ENCODE measurements at regions not wholly inside any gene's neighbourhood (a gene's known extent, or its start where the extent isn't known, plus 50 kb on each side); places are given as distances from the start of the nearest gene placed in this dataset.
A peak's percentile ranks its signal among the peaks of the same experiment; 100 is the strongest.

DNA sequence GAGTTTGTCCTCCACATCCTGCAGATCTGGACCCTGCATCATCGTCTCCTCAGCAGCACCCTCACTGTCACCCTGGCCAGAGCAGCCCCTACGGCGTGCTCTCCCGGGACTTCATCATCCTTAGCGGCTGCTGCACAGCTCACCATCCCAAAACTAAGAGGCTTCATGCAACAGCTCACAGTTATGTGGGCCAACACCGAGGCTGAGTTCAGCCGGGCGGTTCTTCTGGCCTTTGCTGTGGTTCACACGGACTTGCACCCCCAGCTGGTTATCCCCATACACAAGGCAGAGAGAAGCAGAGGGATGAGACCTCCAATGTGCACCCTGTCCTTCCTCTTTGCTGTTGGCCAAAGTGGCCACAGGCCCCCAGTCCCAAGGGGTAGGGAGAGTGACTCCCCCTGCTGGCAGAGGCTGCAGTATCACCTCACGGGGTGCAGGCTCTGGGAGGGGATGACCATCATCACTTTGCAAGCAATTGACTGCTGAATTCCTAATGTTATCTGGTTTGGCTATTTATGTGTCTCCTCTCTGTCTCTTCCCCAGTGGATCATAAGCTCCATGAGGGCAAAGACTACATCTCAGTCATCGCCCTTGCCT lies 276.8 kb downstream of the BRD1 start:
- no peak for TF ChIP-seq POLR2AphosphoS5 (IDR thresholded peaks at IDR 0.05; ENCODE audit: low read depth)
- no peak for TF ChIP-seq EZH2 (IDR thresholded peaks at IDR 0.05; ENCODE audit: low read depth, unreplicated experiment)
- TF ChIP-seq ZNF114 (CRISPR knock-in tag; IDR thresholded peaks at IDR 0.05), result no peak
- TF ChIP-seq CTCF (conservative IDR thresholded peaks at IDR 0.05; ENCODE audit: low read depth in 2 of 2), result 0 out of 4 replicates have a peak, but pooled peaks of 1 of the 2 experiments have one; percentile 8
- TF ChIP-seq EZH2phosphoT487 (IDR thresholded peaks at IDR 0.05; ENCODE audit: unreplicated experiment), result no peak
- TF ChIP-seq ETS1 (IDR thresholded peaks at IDR 0.05), result no peak
- TF ChIP-seq REST (IDR thresholded peaks at IDR 0.05; ENCODE audit: unreplicated experiment), result no peak
- no peak for TF ChIP-seq JUNB (IDR thresholded peaks at IDR 0.05; ENCODE audit: unreplicated experiment)
- no peak for TF ChIP-seq CREB1 (CRISPR knock-in tag; IDR thresholded peaks at IDR 0.05; ENCODE audit: low read depth)

Measured in GM23338 (cell line).